Endothelial cell of umbilical vein (primary cell): ENCODE measurements at regions not wholly inside any gene's neighbourhood (a gene's known extent, or its start where the extent isn't known, plus 50 kb on each side); places are given as distances from the start of the nearest gene placed in this dataset.

Experiments
- BruUV-seq: library from RNA; stranded (reverse); fragments of 400-500 nt; replicated peaks from 2 replicates; lab custom pipeline; 2021; lab: Mats Ljungman, UMichigan
- CTCF ChIA-PET: fragments of 300-600, 350-600 bp; sonication (Branson Sonifier 250); formaldehyde crosslinking; loops from one replicate; lab custom pipeline; 2021; ENCODE audit warnings: antibody characterized with exemption, inconsistent platforms; lab: Charles Lee
- POLR2A ChIA-PET: fragments of 300-600, 350-600 bp; sonication (Branson Sonifier 250); formaldehyde crosslinking; loops from one replicate; lab custom pipeline; 2021; ENCODE audit warnings: antibody characterized with exemption, inconsistent platforms; lab: Charles Lee
- DNase-seq: peaks from one replicate; pipeline ENCODE4 v3.0.0-alpha.2; 2011; ENCODE audit warnings: low read depth, low spot score
- FAIRE-seq: peaks from 2 replicates; lab custom pipeline; 2011; peaks lifted over from hg19 to GRCh38; lab: Jason Lieb, UNC
- H2AFZ ChIP-seq: 2 replicates; pipeline ENCODE4 v1.6.0; 2012; ENCODE audit warnings: low read depth, low read length, control low read depth, inconsistent platforms
- H3K27ac ChIP-seq: 2 replicates; pipeline ENCODE4 v1.5.1; 2011; ENCODE audit warnings: low read depth, mild to moderate bottlenecking, control low read depth, low read length, moderate library complexity; ENCODE audit not compliant: insufficient read depth
- H3K27me3 ChIP-seq, 2 experiments: 2 replicates each; pipeline versions ENCODE4 v1.6.0 to v1.6.1; 2011; ENCODE audit warnings: low read length in 2 of 2, mixed read lengths in 1 of 2; ENCODE audit not compliant: control insufficient read depth in 2 of 2, insufficient read depth in 2 of 2
- H3K36me3 ChIP-seq, 2 experiments: 2 replicates in 1 of 2; 3 replicates in 1 of 2; pipeline ENCODE4 v1.5.1; 2011; ENCODE audit warnings: low read length in 2 of 2, mild to moderate bottlenecking in 1 of 2, moderate library complexity in 1 of 2; ENCODE audit not compliant: control insufficient read depth in 2 of 2, insufficient read depth in 2 of 2; ENCODE audit errors: extremely low read depth in 1 of 2
- H3K4me1 ChIP-seq: 3 replicates; pipeline ENCODE4 v1.5.1; 2011; ENCODE audit warnings: mild to moderate bottlenecking, low read length; ENCODE audit not compliant: control insufficient read depth, insufficient read depth; ENCODE audit errors: extremely low read depth
- H3K4me2 ChIP-seq: 2 replicates; pipeline ENCODE4 v1.6.1; 2011; ENCODE audit warnings: low read length, control low read depth, mixed read lengths; ENCODE audit not compliant: insufficient read depth
- H3K4me3 ChIP-seq, 3 experiments: fragments of 200-600 bp in 1 of 3; sonication (generic), shearing (Covaris generic) in 1 of 3; replicated peaks in 1 of 3; 2 replicates each; pipeline ENCODE4 v1.5.1; 2011 to 2016; ENCODE audit warnings: control low read depth in 3 of 3, low read length in 3 of 3, mild to moderate bottlenecking in 2 of 3, inconsistent platforms in 1 of 3, low read depth in 1 of 3, moderate library complexity in 1 of 3; ENCODE audit not compliant: insufficient read depth in 1 of 3
- H3K79me2 ChIP-seq: 2 replicates; pipeline ENCODE4 v1.6.0; 2012; ENCODE audit warnings: low read length, inconsistent platforms; ENCODE audit not compliant: control insufficient read depth, insufficient read depth
- H3K9ac ChIP-seq: replicated peaks from 2 replicates; pipeline ENCODE3; 2011; ENCODE audit warnings: low read length, control low read depth; ENCODE audit not compliant: insufficient read depth; ENCODE audit errors: extremely low read depth
- H3K9me1 ChIP-seq: replicated peaks from 3 replicates; pipeline ENCODE4 v1.6.0; 2011; ENCODE audit warnings: mild to moderate bottlenecking, low read length; ENCODE audit not compliant: control insufficient read depth, insufficient read depth; ENCODE audit errors: extremely low read depth
- H3K9me3 ChIP-seq: replicated peaks from 2 replicates; pipeline ENCODE4 v1.5.1; 2012; ENCODE audit warnings: low read length, inconsistent platforms; ENCODE audit not compliant: control insufficient read depth, insufficient read depth
- H4K20me1 ChIP-seq: replicated peaks from 2 replicates; pipeline ENCODE3; 2011; ENCODE audit warnings: mild to moderate bottlenecking, low read length; ENCODE audit not compliant: control insufficient read depth, insufficient read depth; ENCODE audit errors: extremely low read depth
- EZH2 ChIP-seq: IDR thresholded peaks from 2 replicates; pipeline ENCODE4 v1.6.1; 2012; ENCODE audit warnings: borderline replicate concordance, low read depth, mild to moderate bottlenecking, moderate library complexity, low read length, inconsistent platforms; ENCODE audit not compliant: severe bottlenecking
- FOS ChIP-seq: IDR thresholded peaks from 2 replicates; pipeline ENCODE4 v1.6.1; 2011; ENCODE audit warnings: mild to moderate bottlenecking, low read length, moderate library complexity, borderline replicate concordance; ENCODE audit not compliant: insufficient read depth
- GATA2 ChIP-seq: IDR thresholded peaks from 2 replicates; pipeline ENCODE4 v1.7.0; 2011; ENCODE audit warnings: low read depth, mild to moderate bottlenecking, moderate library complexity, mixed read lengths, low read length; ENCODE audit not compliant: insufficient read length, insufficient read depth
- JUN ChIP-seq: IDR thresholded peaks from 2 replicates; pipeline ENCODE4 v1.6.1; 2011; ENCODE audit warnings: borderline replicate concordance, low read depth; ENCODE audit not compliant: insufficient read length, insufficient read depth
- MYC ChIP-seq: IDR thresholded peaks from one replicate; pipeline ENCODE4 v1.6.1; 2011; ENCODE audit warnings: mild to moderate bottlenecking, low read depth, low read length
- POLR2A ChIP-seq: IDR thresholded peaks from 2 replicates; pipeline ENCODE4 v1.6.1; 2012; ENCODE audit warnings: low read depth, mild to moderate bottlenecking, control low read depth, low read length
- POLR2AphosphoS5 ChIP-seq: IDR thresholded peaks from 2 replicates; pipeline ENCODE4 v1.6.1; 2012; ENCODE audit warnings: low read depth, mild to moderate bottlenecking, control low read depth, low read length, moderate library complexity; ENCODE audit not compliant: insufficient read depth
- dilution Hi-C: fragments of 300-500 bp; cut with MboI; formaldehyde crosslinking; loops from one replicate; pipeline ENCODE4 v1.15.0; 2019; ENCODE audit warnings: low sequenced_read_pairs; ENCODE audit not compliant: extremely low pct_ligation_motif_present
- intact Hi-C: fragments of 100-400 bp; cut with micrococcal nuclease; formaldehyde crosslinking; loops from one replicate; pipeline ENCODE4 v1.10.0; 2022
- TF ChIP-seq, protein P1 (sequence below): IDR thresholded peaks from 2 replicates; pipeline ENCODE4 v1.6.1; 2011; ENCODE audit not compliant: insufficient read depth, insufficient read length
- TF ChIP-seq, protein P2 (sequence below), 2 donors: IDR thresholded peaks; 1 replicate in 1 of 2; 2 replicates in 1 of 2; pipeline ENCODE4 v1.5.1; 2011; ENCODE audit warnings: low read length in 2 of 2, mild to moderate bottlenecking in 2 of 2, moderate library complexity in 2 of 2, control low read depth in 1 of 2, inconsistent platforms in 1 of 2, low read depth in 1 of 2; ENCODE audit not compliant: insufficient read depth in 1 of 2; ENCODE audit errors: extremely low read depth in 1 of 2

- Histone ChIP-seq H2AFZ (no peak overlapping the region), H3K27ac (no peak overlapping the region), H3K27me3 (peaks cover 13 to 23% of the 10 kb centered on the region in 2 experiments), H3K9me1 (no peaks in the 10 kb centered on the region), H3K4me2 (no peak overlapping the region), H3K4me1 (no peaks in the 10 kb centered on the region), H3K36me3 (no peaks in the 10 kb centered on the region), H3K4me3 (no peak overlapping the region), H3K9me3 (no peaks in the 10 kb centered on the region), H3K79me2 (no peaks in the 10 kb centered on the region), H4K20me1 (no peaks in the 10 kb centered on the region), H3K9ac (no peak overlapping the region)
- TF ChIP-seq MYC (no peak), GATA2 (no peak), EZH2 (no peak), POLR2AphosphoS5 (no peak), JUN (no peak), FOS (no peak), POLR2A (no peak)
- TF ChIP-seq, protein P1, sequence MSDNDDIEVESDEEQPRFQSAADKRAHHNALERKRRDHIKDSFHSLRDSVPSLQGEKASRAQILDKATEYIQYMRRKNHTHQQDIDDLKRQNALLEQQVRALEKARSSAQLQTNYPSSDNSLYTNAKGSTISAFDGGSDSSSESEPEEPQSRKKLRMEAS: no peak
- TF ChIP-seq, protein P2, sequence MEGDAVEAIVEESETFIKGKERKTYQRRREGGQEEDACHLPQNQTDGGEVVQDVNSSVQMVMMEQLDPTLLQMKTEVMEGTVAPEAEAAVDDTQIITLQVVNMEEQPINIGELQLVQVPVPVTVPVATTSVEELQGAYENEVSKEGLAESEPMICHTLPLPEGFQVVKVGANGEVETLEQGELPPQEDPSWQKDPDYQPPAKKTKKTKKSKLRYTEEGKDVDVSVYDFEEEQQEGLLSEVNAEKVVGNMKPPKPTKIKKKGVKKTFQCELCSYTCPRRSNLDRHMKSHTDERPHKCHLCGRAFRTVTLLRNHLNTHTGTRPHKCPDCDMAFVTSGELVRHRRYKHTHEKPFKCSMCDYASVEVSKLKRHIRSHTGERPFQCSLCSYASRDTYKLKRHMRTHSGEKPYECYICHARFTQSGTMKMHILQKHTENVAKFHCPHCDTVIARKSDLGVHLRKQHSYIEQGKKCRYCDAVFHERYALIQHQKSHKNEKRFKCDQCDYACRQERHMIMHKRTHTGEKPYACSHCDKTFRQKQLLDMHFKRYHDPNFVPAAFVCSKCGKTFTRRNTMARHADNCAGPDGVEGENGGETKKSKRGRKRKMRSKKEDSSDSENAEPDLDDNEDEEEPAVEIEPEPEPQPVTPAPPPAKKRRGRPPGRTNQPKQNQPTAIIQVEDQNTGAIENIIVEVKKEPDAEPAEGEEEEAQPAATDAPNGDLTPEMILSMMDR (IDR thresholded peaks at IDR 0.05; ENCODE audit: extremely low read depth in 1 of 2, insufficient read depth in 1 of 2, low read depth in 1 of 2, low read length in 2 of 2): no peak
- intact Hi-C loops (no loop called here), dilution Hi-C loops (no loop called here)
- ChIA-PET CTCF (no interaction called here), POLR2A (no interaction called here)
- FAIRE-seq (no peak), DNase-seq (no peak)
- no TSS peak for BruUV-seq
Observed at GRCh38 chr2:105490956-105491355, 92.1 kb upstream of the FHL2 start.
